Bronchial epithelial cell (primary cell): ENCODE measurements at regions not wholly inside any gene's neighbourhood (a gene's known extent, or its start where the extent isn't known, plus 50 kb on each side); places are given as distances from the start of the nearest gene placed in this dataset.

Experiments used
- DNase-seq: peaks from one replicate; pipeline ENCODE4 v3.0.0-alpha.2; 2010; ENCODE audit warnings: low read depth
- FAIRE-seq: peaks from 2 replicates; lab custom pipeline; 2011; peaks lifted over from hg19 to GRCh38; lab: Jason Lieb, UNC
- H3K27me3 ChIP-seq: 2 replicates; pipeline ENCODE4 v1.5.1; 2011; ENCODE audit warnings: low read length; ENCODE audit not compliant: control insufficient read depth, insufficient read depth
- H3K36me3 ChIP-seq: 2 replicates; pipeline ENCODE4 v1.5.1; 2011; ENCODE audit warnings: low read length; ENCODE audit not compliant: control insufficient read depth, insufficient read depth
- H3K4me3 ChIP-seq: 2 replicates; pipeline ENCODE4 v1.5.1; 2011; ENCODE audit warnings: mild to moderate bottlenecking, low read depth, low read length, control low read depth
- TF ChIP-seq, protein P1 (sequence below): IDR thresholded peaks from 2 replicates; pipeline ENCODE4 v1.5.1; 2011; ENCODE audit warnings: mild to moderate bottlenecking, moderate library complexity, low read length, control low read depth, inconsistent platforms; ENCODE audit not compliant: insufficient read depth, severe bottlenecking

DNA sequence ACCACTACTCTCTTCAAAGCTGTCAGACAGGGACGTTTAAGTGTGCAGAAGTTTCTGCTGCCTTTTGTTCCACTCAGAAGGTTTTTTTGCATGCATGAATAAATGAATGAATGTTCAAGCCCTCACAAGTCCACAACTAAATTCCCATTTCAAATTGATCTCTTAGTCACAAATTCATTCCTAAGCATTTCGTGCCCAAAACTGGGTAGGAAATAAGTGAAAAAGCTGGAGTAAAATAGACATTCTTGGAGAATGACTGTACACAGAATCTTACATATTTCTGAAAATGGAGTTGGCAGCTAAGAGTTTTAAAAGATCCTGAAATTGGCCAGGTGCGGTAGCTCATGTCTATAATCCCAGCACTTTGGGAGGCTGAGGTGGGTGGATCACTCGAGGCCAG, 117.6 kb downstream of the PERP start:
- H3K4me3 ChIP-seq, result no peak overlapping the region
- no peaks in the 10 kb centered on the region for H3K36me3 ChIP-seq
- no peaks in the 10 kb centered on the region for H3K27me3 ChIP-seq
- FAIRE-seq, result no peak
- TF ChIP-seq, protein P1, sequence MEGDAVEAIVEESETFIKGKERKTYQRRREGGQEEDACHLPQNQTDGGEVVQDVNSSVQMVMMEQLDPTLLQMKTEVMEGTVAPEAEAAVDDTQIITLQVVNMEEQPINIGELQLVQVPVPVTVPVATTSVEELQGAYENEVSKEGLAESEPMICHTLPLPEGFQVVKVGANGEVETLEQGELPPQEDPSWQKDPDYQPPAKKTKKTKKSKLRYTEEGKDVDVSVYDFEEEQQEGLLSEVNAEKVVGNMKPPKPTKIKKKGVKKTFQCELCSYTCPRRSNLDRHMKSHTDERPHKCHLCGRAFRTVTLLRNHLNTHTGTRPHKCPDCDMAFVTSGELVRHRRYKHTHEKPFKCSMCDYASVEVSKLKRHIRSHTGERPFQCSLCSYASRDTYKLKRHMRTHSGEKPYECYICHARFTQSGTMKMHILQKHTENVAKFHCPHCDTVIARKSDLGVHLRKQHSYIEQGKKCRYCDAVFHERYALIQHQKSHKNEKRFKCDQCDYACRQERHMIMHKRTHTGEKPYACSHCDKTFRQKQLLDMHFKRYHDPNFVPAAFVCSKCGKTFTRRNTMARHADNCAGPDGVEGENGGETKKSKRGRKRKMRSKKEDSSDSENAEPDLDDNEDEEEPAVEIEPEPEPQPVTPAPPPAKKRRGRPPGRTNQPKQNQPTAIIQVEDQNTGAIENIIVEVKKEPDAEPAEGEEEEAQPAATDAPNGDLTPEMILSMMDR, result no peak
- DNase-seq, result no peak

DNA sequence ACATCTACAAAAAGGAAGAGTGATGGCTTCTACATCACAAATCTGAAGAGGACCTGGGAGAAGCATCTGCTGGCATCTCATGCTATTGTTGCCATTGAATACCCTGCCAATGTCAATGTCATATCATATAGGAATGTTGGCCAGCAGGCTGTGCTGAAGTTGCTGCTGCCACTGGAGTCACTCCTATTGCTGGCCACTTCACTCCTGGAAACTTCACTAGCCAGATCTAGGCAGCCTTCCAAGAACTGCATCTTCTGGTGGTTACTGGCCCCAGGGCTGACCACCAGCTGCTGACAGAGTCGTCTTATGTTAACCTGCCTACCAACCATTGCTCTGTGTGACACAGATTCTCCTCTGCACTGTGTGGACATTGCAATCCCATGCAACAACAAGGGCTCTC, 111.8 kb downstream of the PERP start:
- Histone ChIP-seq H3K36me3 (no peaks in the 10 kb centered on the region), H3K27me3 (no peaks in the 10 kb centered on the region), H3K4me3 (no peak overlapping the region)
- no peak for FAIRE-seq
- TF ChIP-seq, protein P1, result no peak
- no peak for DNase-seq

DNA sequence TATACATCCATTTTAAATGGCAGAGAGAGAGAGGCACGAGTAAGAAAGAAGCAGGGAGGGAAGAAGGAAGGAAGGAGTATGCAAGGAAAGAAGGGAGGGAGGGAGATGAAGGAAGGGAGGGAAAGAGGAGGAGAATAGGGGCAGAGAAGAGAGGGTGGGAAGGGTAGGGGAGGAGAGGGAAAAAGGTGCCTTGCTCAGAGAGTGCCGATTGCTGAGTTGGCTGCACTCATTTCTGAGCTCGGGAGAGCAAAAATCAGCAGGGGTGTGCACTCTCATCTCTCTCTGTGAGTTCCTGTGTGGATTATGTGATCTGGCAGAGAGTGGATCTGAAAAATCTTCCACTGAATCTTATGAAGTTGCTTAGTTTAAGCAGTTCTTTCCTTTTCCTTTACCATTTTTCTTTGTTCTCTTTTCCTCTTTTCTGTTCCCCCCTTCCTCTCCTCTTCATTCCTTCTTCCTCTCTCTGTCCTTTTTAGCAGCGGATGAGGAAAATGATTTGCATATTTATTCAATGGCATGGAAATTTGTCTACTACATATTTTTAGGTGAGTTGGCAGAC, 108.7 kb downstream of the PERP start:
- H3K36me3 ChIP-seq, result no peaks in the 10 kb centered on the region
- no peak for FAIRE-seq
- TF ChIP-seq, protein P1, result no peak
- no peaks in the 10 kb centered on the region for H3K27me3 ChIP-seq
- DNase-seq, result no peak
- H3K4me3 ChIP-seq, result no peak overlapping the region

DNA sequence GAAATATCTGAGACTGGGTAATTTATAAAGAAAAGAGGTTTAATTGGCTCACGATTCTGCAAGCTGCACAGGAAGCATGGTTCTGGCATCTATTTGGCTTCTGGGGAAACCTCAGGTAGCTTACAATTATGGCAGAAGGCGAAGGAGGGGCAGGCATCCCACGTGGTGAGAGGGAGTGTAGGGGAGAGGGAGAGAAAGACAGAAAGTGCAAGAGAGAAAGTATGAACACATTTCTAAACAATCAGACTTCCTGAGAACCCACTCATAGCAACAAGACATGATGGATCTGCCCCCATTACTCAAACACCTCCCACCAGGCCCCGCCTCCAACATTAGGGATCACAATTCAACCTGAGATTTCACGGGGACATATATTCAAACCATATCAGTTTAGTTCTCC, 107.4 kb downstream of the PERP start:
- TF ChIP-seq, protein P1, result no peak
- Histone ChIP-seq H3K4me3 (no peak overlapping the region), H3K27me3 (no peaks in the 10 kb centered on the region), H3K36me3 (no peaks in the 10 kb centered on the region)
- DNase-seq (no peak), FAIRE-seq (no peak)

DNA sequence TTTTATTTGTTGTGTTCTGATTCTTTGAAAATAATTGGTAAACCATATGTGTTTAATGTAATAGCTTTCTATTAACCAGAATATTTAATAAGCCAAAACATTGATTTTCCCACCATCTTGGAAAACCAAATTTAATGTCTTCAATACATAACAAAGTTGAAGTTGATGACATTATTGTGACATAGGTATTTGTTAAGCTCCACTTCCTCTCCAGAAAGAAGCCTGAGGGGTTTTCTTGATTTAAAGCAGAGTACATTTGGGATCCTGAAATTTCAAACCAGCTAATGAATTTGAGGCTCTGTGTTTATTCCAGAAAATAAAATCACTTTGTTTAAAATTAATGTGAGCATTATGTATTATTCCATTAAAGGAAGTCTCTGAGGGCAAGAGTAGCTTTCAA, 106.3 kb downstream of the PERP start:
- DNase-seq (no peak), FAIRE-seq (no peak)
- TF ChIP-seq, protein P1, result no peak
- Histone ChIP-seq H3K27me3 (no peaks in the 10 kb centered on the region), H3K36me3 (no peaks in the 10 kb centered on the region), H3K4me3 (no peak overlapping the region)

DNA sequence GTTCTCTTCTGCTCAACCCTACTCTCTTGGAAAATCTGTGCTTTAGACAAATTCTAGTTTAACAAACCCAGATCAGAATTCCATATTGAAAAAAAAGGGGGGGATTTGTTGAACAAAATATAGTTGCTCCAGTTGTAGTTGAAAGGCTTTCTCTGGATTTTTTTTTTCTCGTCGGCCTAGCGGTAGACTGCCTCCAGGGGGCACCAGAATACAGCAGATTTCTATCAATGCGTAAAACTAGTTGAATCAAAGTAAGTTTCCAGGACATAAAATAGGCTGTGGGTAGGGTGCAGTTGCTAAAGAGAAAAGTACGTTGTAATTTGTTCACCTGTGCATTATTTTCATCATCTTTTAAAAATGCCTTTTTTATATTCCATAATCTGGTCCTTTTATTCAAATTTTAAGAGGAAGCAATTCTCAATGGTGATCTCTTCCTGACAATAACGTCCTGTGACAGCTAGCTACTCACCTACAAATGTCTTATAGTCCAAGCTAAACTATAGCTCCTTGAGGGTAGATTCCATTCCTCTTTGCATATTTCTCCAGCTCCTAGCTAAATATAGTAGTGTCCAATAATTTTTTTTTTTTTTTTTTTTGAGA, 105.4 kb downstream of the PERP start:
- DNase-seq (peak; percentile 56), FAIRE-seq (no peak)
- Histone ChIP-seq H3K36me3 (no peaks in the 10 kb centered on the region), H3K4me3 (no peak overlapping the region), H3K27me3 (no peaks in the 10 kb centered on the region)
- TF ChIP-seq, protein P1, result peak; percentile 78
